Activated naive CD8-positive, alpha-beta T cell treated with anti-CD3 and anti-CD28 coated beads, Interleukin-2, amount 50 U/mL, for 24 hours (primary cell): ENCODE measurements at regions not wholly inside any gene's neighbourhood (a gene's known extent, or its start where the extent isn't known, plus 50 kb on each side); places are given as distances from the start of the nearest gene placed in this dataset.

Experiments
- ATAC-seq: fragments of 150-1000 bp; cut with Tn5 transposase; one replicate; pipeline ENCODE4 v1.10.0; 2021
- DNase-seq: peaks from one replicate; pipeline ENCODE4 v3.0.0; 2021
- H3K27ac Mint-ChIP-seq: one replicate; pipeline ENCODE4 v1.8.0; 2021; ENCODE audit warnings: mild to moderate bottlenecking, mixed read lengths
- H3K27me3 Mint-ChIP-seq: one replicate; pipeline ENCODE4 v1.8.0; 2021; ENCODE audit warnings: mixed read lengths
- H3K36me3 Mint-ChIP-seq: one replicate; pipeline ENCODE4 v1.8.0; 2021; ENCODE audit warnings: low read depth, mixed read lengths
- H3K4me1 Mint-ChIP-seq: one replicate; pipeline ENCODE4 v1.8.0; 2021; ENCODE audit warnings: mixed read lengths
- H3K4me3 Mint-ChIP-seq: one replicate; pipeline ENCODE4 v1.8.0; 2021; ENCODE audit warnings: mild to moderate bottlenecking, moderate library complexity, mixed read lengths
- H3K9me3 Mint-ChIP-seq: one replicate; pipeline ENCODE4 v1.8.0; 2021; ENCODE audit warnings: mixed read lengths

- Mint-ChIP-seq H3K27ac (no peak overlapping the region), H3K36me3 (no peaks in the 10 kb centered on the region), H3K4me1 (peaks cover 3% of the 10 kb centered on the region), H3K4me3 (no peak overlapping the region), H3K27me3 (peaks cover 9% of the 10 kb centered on the region), H3K9me3 (no peaks in the 10 kb centered on the region)
- DNase-seq: no peak
- no peak for ATAC-seq
Observed at GRCh38 chr7:36038063-36038721, 114.9 kb upstream of the EEPD1 start.

GRCh38 chr7:36039243-36039642, 113.8 kb upstream of the EEPD1 start:
- Mint-ChIP-seq H3K36me3 (no peaks in the 10 kb centered on the region), H3K27me3 (peaks cover 1% of the 10 kb centered on the region), H3K27ac (no peak overlapping the region), H3K4me1 (peaks cover 3% of the 10 kb centered on the region), H3K4me3 (no peak overlapping the region), H3K9me3 (no peaks in the 10 kb centered on the region)
- no peak for ATAC-seq
- DNase-seq: no peak

- H3K27ac Mint-ChIP-seq: no peak overlapping the region
- ATAC-seq (no peak), DNase-seq (no peak)
- H3K4me1 Mint-ChIP-seq: peaks cover 3% of the 10 kb centered on the region
- H3K36me3 Mint-ChIP-seq: no peaks in the 10 kb centered on the region
- H3K27me3 Mint-ChIP-seq: no peaks in the 10 kb centered on the region
- no peaks in the 10 kb centered on the region for H3K9me3 Mint-ChIP-seq
- no peak overlapping the region for H3K4me3 Mint-ChIP-seq
Observed at GRCh38 chr7:36039671-36040070, 113.4 kb upstream of the EEPD1 start.

GRCh38 chr7:36040679-36041078, 112.4 kb upstream of the EEPD1 start:
- H3K27me3 Mint-ChIP-seq: no peaks in the 10 kb centered on the region
- peaks cover 3% of the 10 kb centered on the region for H3K4me1 Mint-ChIP-seq
- no peak overlapping the region for H3K4me3 Mint-ChIP-seq
- DNase-seq: no peak
- ATAC-seq: no peak
- H3K36me3 Mint-ChIP-seq: no peaks in the 10 kb centered on the region
- no peak overlapping the region for H3K27ac Mint-ChIP-seq
- H3K9me3 Mint-ChIP-seq: no peaks in the 10 kb centered on the region

GRCh38 chr7:36044101-36044892, 108.8 kb upstream of the EEPD1 start:
- H3K27me3 Mint-ChIP-seq: no peaks in the 10 kb centered on the region
- no peak overlapping the region for H3K27ac Mint-ChIP-seq
- no peak overlapping the region for H3K4me3 Mint-ChIP-seq
- H3K4me1 Mint-ChIP-seq: no peaks in the 10 kb centered on the region
- no peak for ATAC-seq
- H3K9me3 Mint-ChIP-seq: no peaks in the 10 kb centered on the region
- no peaks in the 10 kb centered on the region for H3K36me3 Mint-ChIP-seq
- DNase-seq: no peak

- ATAC-seq: no peak
- DNase-seq: no peak
- Mint-ChIP-seq H3K4me1 (no peaks in the 10 kb centered on the region), H3K4me3 (no peak overlapping the region), H3K36me3 (no peaks in the 10 kb centered on the region), H3K9me3 (no peaks in the 10 kb centered on the region), H3K27me3 (no peaks in the 10 kb centered on the region), H3K27ac (no peak overlapping the region)
Observed at GRCh38 chr7:36045326-36045725, 107.7 kb upstream of the EEPD1 start.

- no peaks in the 10 kb centered on the region for H3K36me3 Mint-ChIP-seq
- ATAC-seq (no peak), DNase-seq (no peak)
- no peaks in the 10 kb centered on the region for H3K4me1 Mint-ChIP-seq
- H3K4me3 Mint-ChIP-seq: no peak overlapping the region
- H3K27ac Mint-ChIP-seq: no peak overlapping the region
- no peaks in the 10 kb centered on the region for H3K9me3 Mint-ChIP-seq
- no peaks in the 10 kb centered on the region for H3K27me3 Mint-ChIP-seq
Observed at GRCh38 chr7:36045830-36046341, 107.2 kb upstream of the EEPD1 start.

GRCh38 chr7:36047091-36047658, 105.9 kb upstream of the EEPD1 start:
- Mint-ChIP-seq H3K4me3 (no peak overlapping the region), H3K36me3 (no peaks in the 10 kb centered on the region), H3K4me1 (no peaks in the 10 kb centered on the region), H3K27me3 (peaks cover 3% of the 10 kb centered on the region), H3K27ac (no peak overlapping the region), H3K9me3 (no peaks in the 10 kb centered on the region)
- no peak for ATAC-seq
- DNase-seq: no peak

GRCh38 chr7:36048141-36048901, 104.7 kb upstream of the EEPD1 start:
- Mint-ChIP-seq H3K4me1 (no peaks in the 10 kb centered on the region), H3K4me3 (no peak overlapping the region), H3K36me3 (no peaks in the 10 kb centered on the region), H3K27ac (no peak overlapping the region), H3K9me3 (no peaks in the 10 kb centered on the region), H3K27me3 (peaks cover 3% of the 10 kb centered on the region)
- no peak for ATAC-seq
- DNase-seq: no peak

- DNase-seq: no peak
Observed at GRCh38 chr7:36048902-36049240, 104.2 kb upstream of the EEPD1 start.

GRCh38 chr7:36051501-36051900, 101.6 kb upstream of the EEPD1 start:
- H3K27ac Mint-ChIP-seq: no peak overlapping the region
- H3K4me3 Mint-ChIP-seq: no peak overlapping the region
- DNase-seq: no peak
- no peaks in the 10 kb centered on the region for H3K9me3 Mint-ChIP-seq
- ATAC-seq: no peak
- no peaks in the 10 kb centered on the region for H3K36me3 Mint-ChIP-seq
- no peaks in the 10 kb centered on the region for H3K4me1 Mint-ChIP-seq
- peaks cover 3% of the 10 kb centered on the region for H3K27me3 Mint-ChIP-seq

More at GRCh38 chr7:36048902-36049240, 104.2 kb upstream of the EEPD1 start:
- ATAC-seq: no peak
- Mint-ChIP-seq H3K4me3 (no peak overlapping the region), H3K27ac (no peak overlapping the region), H3K27me3 (peaks cover 3% of the 10 kb centered on the region), H3K4me1 (no peaks in the 10 kb centered on the region), H3K36me3 (no peaks in the 10 kb centered on the region), H3K9me3 (no peaks in the 10 kb centered on the region)

GRCh38 chr7:36053589-36053988, 99.5 kb upstream of the EEPD1 start:
- ATAC-seq: no peak
- no peaks in the 10 kb centered on the region for H3K9me3 Mint-ChIP-seq
- no peaks in the 10 kb centered on the region for H3K4me1 Mint-ChIP-seq
- no peak overlapping the region for H3K4me3 Mint-ChIP-seq
- H3K27me3 Mint-ChIP-seq: peaks cover 3% of the 10 kb centered on the region
- DNase-seq: no peak
- no peak overlapping the region for H3K27ac Mint-ChIP-seq
- H3K36me3 Mint-ChIP-seq: no peaks in the 10 kb centered on the region

GRCh38 chr7:36054637-36055036, 98.4 kb upstream of the EEPD1 start:
- Mint-ChIP-seq H3K36me3 (no peaks in the 10 kb centered on the region), H3K4me3 (no peak overlapping the region), H3K9me3 (no peaks in the 10 kb centered on the region), H3K27ac (no peak overlapping the region), H3K27me3 (peaks cover 3% of the 10 kb centered on the region), H3K4me1 (no peaks in the 10 kb centered on the region)
- DNase-seq (no peak), ATAC-seq (no peak)

GRCh38 chr7:36055207-36055606, 97.8 kb upstream of the EEPD1 start:
- no peaks in the 10 kb centered on the region for H3K36me3 Mint-ChIP-seq
- H3K9me3 Mint-ChIP-seq: peaks cover 3% of the 10 kb centered on the region
- no peaks in the 10 kb centered on the region for H3K4me1 Mint-ChIP-seq
- no peak overlapping the region for H3K4me3 Mint-ChIP-seq
- ATAC-seq (no peak), DNase-seq (no peak)
- peaks cover 3% of the 10 kb centered on the region for H3K27me3 Mint-ChIP-seq
- no peak overlapping the region for H3K27ac Mint-ChIP-seq
